ENCODE measurements at regions not wholly inside any gene's neighbourhood (a gene's known extent, or its start where the extent isn't known, plus 50 kb on each side); places are given as distances from the start of the nearest gene placed in this dataset.

DNA sequence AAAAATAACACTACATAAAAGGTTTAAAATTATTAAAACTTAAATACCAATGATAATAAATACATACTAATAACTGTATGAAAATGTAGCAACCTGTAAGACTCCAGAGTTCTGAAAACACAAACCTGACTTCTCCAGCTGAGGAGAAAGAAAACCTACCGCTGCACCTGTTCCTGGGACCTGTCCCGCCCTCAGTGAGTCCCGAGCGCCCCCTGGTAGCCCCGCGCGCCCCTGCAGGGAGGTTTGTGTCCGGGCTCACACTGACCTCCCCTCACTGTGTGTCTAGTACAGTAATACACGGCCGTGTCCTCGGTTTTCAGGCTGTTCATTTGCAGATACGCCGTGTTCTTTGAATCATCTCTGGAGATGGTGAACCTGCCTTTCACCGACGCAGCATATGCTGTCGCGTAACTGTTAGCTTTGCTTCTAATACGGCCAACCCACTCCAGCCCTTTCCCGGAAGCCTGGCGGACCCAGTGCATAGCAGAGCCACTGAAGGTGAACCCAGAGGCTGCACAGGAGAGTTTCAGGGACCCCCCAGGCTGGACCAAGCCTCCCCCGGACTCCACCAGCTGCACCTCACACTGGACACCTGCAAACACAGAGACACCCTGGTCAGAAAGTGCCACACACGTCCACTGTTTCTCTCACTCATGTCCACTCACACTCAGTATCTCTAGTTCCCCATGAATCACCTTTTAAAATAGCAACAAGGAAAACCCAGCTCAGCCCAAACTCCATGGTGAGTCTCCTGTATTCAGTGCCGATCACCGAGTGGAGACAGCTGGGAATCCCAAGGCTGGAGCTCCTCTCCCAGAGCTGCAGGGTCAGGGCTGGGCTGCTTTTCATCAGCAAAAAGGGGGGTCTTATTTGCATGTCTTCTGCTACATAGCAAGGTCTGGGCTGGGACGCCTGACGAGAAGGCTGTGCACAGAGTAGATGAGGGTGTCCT, 1276.3 kb downstream of the TMEM121 start:
- TF ChIP-seq, protein P1, sequence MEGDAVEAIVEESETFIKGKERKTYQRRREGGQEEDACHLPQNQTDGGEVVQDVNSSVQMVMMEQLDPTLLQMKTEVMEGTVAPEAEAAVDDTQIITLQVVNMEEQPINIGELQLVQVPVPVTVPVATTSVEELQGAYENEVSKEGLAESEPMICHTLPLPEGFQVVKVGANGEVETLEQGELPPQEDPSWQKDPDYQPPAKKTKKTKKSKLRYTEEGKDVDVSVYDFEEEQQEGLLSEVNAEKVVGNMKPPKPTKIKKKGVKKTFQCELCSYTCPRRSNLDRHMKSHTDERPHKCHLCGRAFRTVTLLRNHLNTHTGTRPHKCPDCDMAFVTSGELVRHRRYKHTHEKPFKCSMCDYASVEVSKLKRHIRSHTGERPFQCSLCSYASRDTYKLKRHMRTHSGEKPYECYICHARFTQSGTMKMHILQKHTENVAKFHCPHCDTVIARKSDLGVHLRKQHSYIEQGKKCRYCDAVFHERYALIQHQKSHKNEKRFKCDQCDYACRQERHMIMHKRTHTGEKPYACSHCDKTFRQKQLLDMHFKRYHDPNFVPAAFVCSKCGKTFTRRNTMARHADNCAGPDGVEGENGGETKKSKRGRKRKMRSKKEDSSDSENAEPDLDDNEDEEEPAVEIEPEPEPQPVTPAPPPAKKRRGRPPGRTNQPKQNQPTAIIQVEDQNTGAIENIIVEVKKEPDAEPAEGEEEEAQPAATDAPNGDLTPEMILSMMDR (IDR thresholded peaks at IDR 0.05): no peak
- no peak for TF ChIP-seq POLR2A (IDR thresholded peaks at IDR 0.05)

Data from heart left ventricle (tissue), 13 donors.